ENCODE measurements at regions not wholly inside any gene's neighbourhood (a gene's known extent, or its start where the extent isn't known, plus 50 kb on each side); places are given as distances from the start of the nearest gene placed in this dataset.

GRCh38 chr16:64410306-64410705, 711.6 kb downstream of the CDH11 start:
- no peak for DNase-seq (ENCODE audit: low read depth)
- no peak overlapping the region for H3K4me3 ChIP-seq (ENCODE audit: low read depth, low read length)
- TF ChIP-seq, protein P1, sequence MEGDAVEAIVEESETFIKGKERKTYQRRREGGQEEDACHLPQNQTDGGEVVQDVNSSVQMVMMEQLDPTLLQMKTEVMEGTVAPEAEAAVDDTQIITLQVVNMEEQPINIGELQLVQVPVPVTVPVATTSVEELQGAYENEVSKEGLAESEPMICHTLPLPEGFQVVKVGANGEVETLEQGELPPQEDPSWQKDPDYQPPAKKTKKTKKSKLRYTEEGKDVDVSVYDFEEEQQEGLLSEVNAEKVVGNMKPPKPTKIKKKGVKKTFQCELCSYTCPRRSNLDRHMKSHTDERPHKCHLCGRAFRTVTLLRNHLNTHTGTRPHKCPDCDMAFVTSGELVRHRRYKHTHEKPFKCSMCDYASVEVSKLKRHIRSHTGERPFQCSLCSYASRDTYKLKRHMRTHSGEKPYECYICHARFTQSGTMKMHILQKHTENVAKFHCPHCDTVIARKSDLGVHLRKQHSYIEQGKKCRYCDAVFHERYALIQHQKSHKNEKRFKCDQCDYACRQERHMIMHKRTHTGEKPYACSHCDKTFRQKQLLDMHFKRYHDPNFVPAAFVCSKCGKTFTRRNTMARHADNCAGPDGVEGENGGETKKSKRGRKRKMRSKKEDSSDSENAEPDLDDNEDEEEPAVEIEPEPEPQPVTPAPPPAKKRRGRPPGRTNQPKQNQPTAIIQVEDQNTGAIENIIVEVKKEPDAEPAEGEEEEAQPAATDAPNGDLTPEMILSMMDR (IDR thresholded peaks at IDR 0.05; ENCODE audit: low read depth, low read length, missing control alignments), result no peak

DNA sequence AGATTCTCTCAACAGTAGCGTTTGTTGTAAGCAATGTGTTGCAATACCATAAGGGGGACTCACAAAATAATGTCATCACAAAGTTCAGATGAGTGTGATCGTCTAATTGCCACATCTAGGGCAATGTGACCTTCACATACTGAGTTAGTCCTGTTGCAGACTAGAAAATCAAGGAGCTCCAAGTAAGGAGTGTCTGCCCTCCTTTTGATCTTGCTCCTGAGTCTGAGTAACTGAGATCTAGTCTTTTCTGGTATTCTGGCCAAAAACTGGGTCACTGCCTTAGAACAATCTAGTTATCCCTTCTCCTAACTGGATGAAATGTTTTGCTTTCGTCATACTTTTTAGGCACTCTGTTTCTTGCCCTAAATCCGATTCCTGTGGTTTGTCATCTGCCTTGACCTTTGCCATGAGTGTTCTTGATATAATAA, 712.1 kb downstream of the CDH11 start:
- DNase-seq (ENCODE audit: low read depth), result no peak
- TF ChIP-seq, protein P1 (IDR thresholded peaks at IDR 0.05; ENCODE audit: low read depth, low read length, missing control alignments), result no peak
- no peak overlapping the region for H3K4me3 ChIP-seq (ENCODE audit: low read depth, low read length)

GRCh38 chr16:64408699-64409098, 713.2 kb downstream of the CDH11 start:
- DNase-seq (ENCODE audit: low read depth), result no peak
- TF ChIP-seq, protein P1 (IDR thresholded peaks at IDR 0.05; ENCODE audit: low read depth, low read length, missing control alignments), result no peak
- H3K4me3 ChIP-seq (ENCODE audit: low read depth, low read length), result no peak overlapping the region

- TF ChIP-seq, protein P1 (IDR thresholded peaks at IDR 0.05; ENCODE audit: low read depth, low read length, missing control alignments), result no peak
- no peak for DNase-seq (ENCODE audit: low read depth)
- H3K4me3 ChIP-seq (ENCODE audit: low read depth, low read length), result no peak overlapping the region
Observed at GRCh38 chr16:64406770-64407181, 715.1 kb downstream of the CDH11 start.

GRCh38 chr16:64403352-64403751, 718.5 kb downstream of the CDH11 start:
- TF ChIP-seq, protein P1 (IDR thresholded peaks at IDR 0.05; ENCODE audit: low read depth, low read length, missing control alignments), result no peak
- DNase-seq (ENCODE audit: low read depth), result no peak
- no peak overlapping the region for H3K4me3 ChIP-seq (ENCODE audit: low read depth, low read length)

DNA sequence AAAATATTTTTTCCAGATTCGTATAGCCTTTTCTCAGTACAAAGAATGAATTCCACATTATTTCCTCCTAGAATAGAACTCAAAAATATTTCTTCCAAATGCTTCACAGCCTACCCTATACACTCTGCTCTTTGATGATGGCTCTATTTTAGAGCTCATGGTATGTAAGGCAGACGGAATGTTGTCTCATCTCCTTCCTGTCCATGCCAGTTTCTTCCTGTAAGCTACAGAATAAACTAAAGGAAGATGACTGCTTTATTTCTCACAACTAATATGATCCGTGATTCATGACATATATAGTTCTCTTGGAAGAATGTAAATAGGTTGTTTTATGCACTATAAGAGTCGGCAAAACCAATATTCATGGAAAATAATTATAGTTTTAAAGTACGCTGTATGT, 723.1 kb downstream of the CDH11 start:
- no peak for DNase-seq (ENCODE audit: low read depth)
- H3K4me3 ChIP-seq (ENCODE audit: low read depth, low read length), result no peak overlapping the region
- TF ChIP-seq, protein P1 (IDR thresholded peaks at IDR 0.05; ENCODE audit: low read depth, low read length, missing control alignments), result no peak

DNA sequence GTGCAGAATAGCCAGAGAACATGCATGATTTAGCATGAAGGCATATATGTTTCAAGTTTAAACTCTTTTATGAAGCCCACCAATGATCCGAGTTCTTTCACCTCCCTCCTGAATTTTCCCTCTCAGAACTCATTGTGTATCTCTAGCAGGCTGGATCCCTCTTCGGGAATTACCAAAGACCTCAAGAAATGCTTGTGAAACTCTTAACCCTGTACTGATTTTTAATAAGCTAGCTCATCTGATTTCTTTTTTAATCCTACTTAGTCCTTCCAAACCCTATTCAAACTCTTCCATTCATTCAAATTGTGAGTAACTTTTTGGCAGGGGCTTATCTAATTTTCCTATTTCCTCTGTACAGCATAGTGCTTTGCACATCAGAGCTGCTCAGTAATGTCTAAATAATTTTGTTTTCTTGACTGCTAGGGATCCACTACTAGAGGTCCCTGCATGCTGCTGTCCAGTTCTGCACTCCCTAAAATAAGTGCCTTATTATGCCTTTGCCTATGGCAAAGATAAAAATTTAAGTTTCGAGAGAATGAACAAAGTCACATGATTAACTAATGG, 723.8 kb downstream of the CDH11 start:
- no peak overlapping the region for H3K4me3 ChIP-seq (ENCODE audit: low read depth, low read length)
- TF ChIP-seq, protein P1 (IDR thresholded peaks at IDR 0.05; ENCODE audit: low read depth, low read length, missing control alignments), result no peak
- DNase-seq (ENCODE audit: low read depth), result no peak

All from GM12864 (cell line).